ENCODE measurements at regions not wholly inside any gene's neighbourhood (a gene's known extent, or its start where the extent isn't known, plus 50 kb on each side); places are given as distances from the start of the nearest gene placed in this dataset.

DNA sequence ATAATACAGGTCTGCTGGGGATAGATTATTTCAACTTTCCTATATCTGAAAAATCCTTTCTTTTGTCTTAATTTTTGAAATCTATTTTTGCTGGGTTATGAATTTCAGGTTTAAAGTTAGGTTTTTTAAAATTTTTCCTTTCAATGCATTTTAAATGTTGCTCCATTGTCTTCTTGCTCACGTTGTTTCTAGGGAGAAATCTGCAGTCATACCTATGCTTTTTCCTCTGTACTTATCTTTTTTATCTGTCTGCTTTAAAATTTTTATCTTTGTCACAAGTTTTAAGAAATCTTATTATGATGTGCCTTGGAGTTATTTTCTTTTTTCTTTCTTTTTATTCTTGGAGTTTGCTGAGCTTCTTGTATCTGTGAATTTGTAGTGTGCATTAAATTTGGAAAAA, 412.0 kb upstream of the KIF2A start:
- Histone ChIP-seq H3K27me3 (no peaks in the 10 kb centered on the region), H3K9me3 (ENCODE audit: low read depth) (no peaks in the 10 kb centered on the region), H3K4me3 (no peak overlapping the region), H3K4me1 (ENCODE audit: low read depth) (no peaks in the 10 kb centered on the region), H3K27ac (no peak overlapping the region), H3K36me3 (no peaks in the 10 kb centered on the region)
- TF ChIP-seq CTCF (IDR thresholded peaks at IDR 0.05; ENCODE audit: low read depth, low read length), result no peak
- DNase-seq (ENCODE audit: low read depth in 1 of 2, low spot score in 1 of 2), result no peak

GRCh38 chr5:61896811-61897210, 409.2 kb upstream of the KIF2A start:
- no peaks in the 10 kb centered on the region for H3K27me3 ChIP-seq
- no peak for DNase-seq (ENCODE audit: low read depth in 1 of 2, low spot score in 1 of 2)
- no peaks in the 10 kb centered on the region for H3K4me1 ChIP-seq (ENCODE audit: low read depth)
- no peak overlapping the region for H3K27ac ChIP-seq
- no peak overlapping the region for H3K4me3 ChIP-seq
- no peak for TF ChIP-seq CTCF (IDR thresholded peaks at IDR 0.05; ENCODE audit: low read depth, low read length)
- H3K36me3 ChIP-seq, result no peaks in the 10 kb centered on the region
- no peaks in the 10 kb centered on the region for H3K9me3 ChIP-seq (ENCODE audit: low read depth)

- no peaks in the 10 kb centered on the region for H3K4me1 ChIP-seq (ENCODE audit: low read depth)
- no peak for DNase-seq (ENCODE audit: low read depth in 1 of 2, low spot score in 1 of 2)
- no peaks in the 10 kb centered on the region for H3K36me3 ChIP-seq
- no peaks in the 10 kb centered on the region for H3K9me3 ChIP-seq (ENCODE audit: low read depth)
- TF ChIP-seq CTCF (IDR thresholded peaks at IDR 0.05; ENCODE audit: low read depth, low read length), result no peak
- H3K27me3 ChIP-seq, result no peaks in the 10 kb centered on the region
- no peak overlapping the region for H3K4me3 ChIP-seq
- H3K27ac ChIP-seq, result no peak overlapping the region
Measured at GRCh38 chr5:61897251-61897650, 408.8 kb upstream of the KIF2A start.

- Histone ChIP-seq H3K36me3 (no peaks in the 10 kb centered on the region), H3K9me3 (ENCODE audit: low read depth) (no peaks in the 10 kb centered on the region), H3K27me3 (no peaks in the 10 kb centered on the region), H3K27ac (no peak overlapping the region), H3K4me3 (no peak overlapping the region), H3K4me1 (ENCODE audit: low read depth) (no peaks in the 10 kb centered on the region)
- no peak for TF ChIP-seq CTCF (IDR thresholded peaks at IDR 0.05; ENCODE audit: low read depth, low read length)
- no peak for DNase-seq (ENCODE audit: low read depth in 1 of 2, low spot score in 1 of 2)
Measured at GRCh38 chr5:61901997-61902396, 404.0 kb upstream of the KIF2A start.

- no peaks in the 10 kb centered on the region for H3K4me1 ChIP-seq (ENCODE audit: low read depth)
- no peak overlapping the region for H3K4me3 ChIP-seq
- TF ChIP-seq CTCF (IDR thresholded peaks at IDR 0.05; ENCODE audit: low read depth, low read length), result no peak
- no peaks in the 10 kb centered on the region for H3K9me3 ChIP-seq (ENCODE audit: low read depth)
- no peaks in the 10 kb centered on the region for H3K27me3 ChIP-seq
- DNase-seq (ENCODE audit: low read depth in 1 of 2, low spot score in 1 of 2), result no peak
- no peaks in the 10 kb centered on the region for H3K36me3 ChIP-seq
- no peak overlapping the region for H3K27ac ChIP-seq
Measured at GRCh38 chr5:61904730-61905129, 401.3 kb upstream of the KIF2A start.

GRCh38 chr5:61905613-61906012, 400.4 kb upstream of the KIF2A start:
- Histone ChIP-seq H3K27ac (no peak overlapping the region), H3K27me3 (no peaks in the 10 kb centered on the region), H3K4me1 (ENCODE audit: low read depth) (no peaks in the 10 kb centered on the region), H3K36me3 (no peaks in the 10 kb centered on the region), H3K9me3 (ENCODE audit: low read depth) (no peaks in the 10 kb centered on the region), H3K4me3 (no peak overlapping the region)
- DNase-seq (ENCODE audit: low read depth in 1 of 2, low spot score in 1 of 2), result no peak
- TF ChIP-seq CTCF (IDR thresholded peaks at IDR 0.05; ENCODE audit: low read depth, low read length), result no peak

Measured in cardiac muscle cell (in vitro differentiated cells and primary cell).